ENCODE measurements at regions not wholly inside any gene's neighbourhood (a gene's known extent, or its start where the extent isn't known, plus 50 kb on each side); places are given as distances from the start of the nearest gene placed in this dataset.

DNA sequence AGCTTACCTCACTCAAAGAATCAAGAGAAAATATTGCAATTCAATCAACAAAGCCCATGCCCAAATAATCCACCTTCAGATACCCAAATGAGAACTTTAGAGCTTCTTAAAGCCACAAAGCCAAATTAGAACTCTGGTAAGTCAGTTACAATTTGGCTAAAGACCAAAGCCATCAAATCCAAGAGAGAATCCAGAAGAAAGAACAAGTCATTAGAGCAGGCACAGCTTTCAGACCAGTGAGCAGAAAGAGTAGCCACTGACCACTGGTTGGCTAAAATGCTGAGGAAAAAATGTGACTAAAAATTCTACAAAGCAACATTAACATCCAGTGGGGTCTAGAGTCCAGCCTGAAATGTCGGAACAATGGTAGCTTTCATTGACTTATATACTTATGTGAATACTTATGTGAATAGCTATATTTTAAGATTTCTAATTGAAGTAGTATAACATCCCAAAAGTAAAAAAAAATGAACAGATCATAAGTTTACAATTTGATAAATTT is 735.2 kb upstream of the TBX3 start:
- Mint-ChIP-seq H3K4me1 (no peaks in the 10 kb centered on the region), H3K36me3 (ENCODE audit: low read depth) (no peaks in the 10 kb centered on the region), H3K9me3 (peaks cover 2% of the 10 kb centered on the region), H3K27ac (no peak overlapping the region), H3K4me3 (no peak overlapping the region), H3K27me3 (no peaks in the 10 kb centered on the region)
- ATAC-seq (ENCODE audit: low read depth) (no peak), DNase-seq (no peak)
- intact Hi-C loops (cut with micrococcal nuclease), result no loop called here
- CTCF ChIA-PET, result no interaction called here
- TF ChIP-seq, protein P1, sequence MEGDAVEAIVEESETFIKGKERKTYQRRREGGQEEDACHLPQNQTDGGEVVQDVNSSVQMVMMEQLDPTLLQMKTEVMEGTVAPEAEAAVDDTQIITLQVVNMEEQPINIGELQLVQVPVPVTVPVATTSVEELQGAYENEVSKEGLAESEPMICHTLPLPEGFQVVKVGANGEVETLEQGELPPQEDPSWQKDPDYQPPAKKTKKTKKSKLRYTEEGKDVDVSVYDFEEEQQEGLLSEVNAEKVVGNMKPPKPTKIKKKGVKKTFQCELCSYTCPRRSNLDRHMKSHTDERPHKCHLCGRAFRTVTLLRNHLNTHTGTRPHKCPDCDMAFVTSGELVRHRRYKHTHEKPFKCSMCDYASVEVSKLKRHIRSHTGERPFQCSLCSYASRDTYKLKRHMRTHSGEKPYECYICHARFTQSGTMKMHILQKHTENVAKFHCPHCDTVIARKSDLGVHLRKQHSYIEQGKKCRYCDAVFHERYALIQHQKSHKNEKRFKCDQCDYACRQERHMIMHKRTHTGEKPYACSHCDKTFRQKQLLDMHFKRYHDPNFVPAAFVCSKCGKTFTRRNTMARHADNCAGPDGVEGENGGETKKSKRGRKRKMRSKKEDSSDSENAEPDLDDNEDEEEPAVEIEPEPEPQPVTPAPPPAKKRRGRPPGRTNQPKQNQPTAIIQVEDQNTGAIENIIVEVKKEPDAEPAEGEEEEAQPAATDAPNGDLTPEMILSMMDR (IDR thresholded peaks at IDR 0.05), result no peak
- POLR2A ChIA-PET, result no interaction called here

DNA sequence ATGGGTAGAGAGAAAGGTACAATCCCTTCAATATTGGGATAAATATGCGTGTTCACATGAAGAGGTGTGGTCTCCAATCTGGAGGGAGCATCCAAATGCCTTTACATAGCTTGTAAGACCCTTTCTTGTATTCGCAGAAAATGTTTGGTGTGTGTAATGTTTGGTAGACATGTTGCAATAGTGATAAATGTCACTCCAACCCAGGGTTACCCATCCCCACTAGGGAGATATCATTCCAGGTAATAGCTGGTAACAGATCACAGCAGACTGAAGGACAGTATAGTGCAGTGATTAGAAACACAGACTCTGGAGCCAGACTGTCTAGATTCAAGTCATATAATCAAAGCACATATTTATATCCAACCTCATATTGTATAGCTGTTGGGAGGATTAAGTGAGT is 733.6 kb upstream of the TBX3 start:
- TF ChIP-seq, protein P1 (IDR thresholded peaks at IDR 0.05), result no peak
- Mint-ChIP-seq H3K27me3 (no peaks in the 10 kb centered on the region), H3K27ac (no peak overlapping the region), H3K36me3 (ENCODE audit: low read depth) (no peaks in the 10 kb centered on the region), H3K4me3 (no peak overlapping the region), H3K4me1 (no peaks in the 10 kb centered on the region), H3K9me3 (peaks cover 2% of the 10 kb centered on the region)
- ChIA-PET POLR2A (no interaction called here), CTCF (no interaction called here)
- intact Hi-C loops (cut with micrococcal nuclease), result no loop called here
- ATAC-seq (ENCODE audit: low read depth) (no peak), DNase-seq (no peak)

DNA sequence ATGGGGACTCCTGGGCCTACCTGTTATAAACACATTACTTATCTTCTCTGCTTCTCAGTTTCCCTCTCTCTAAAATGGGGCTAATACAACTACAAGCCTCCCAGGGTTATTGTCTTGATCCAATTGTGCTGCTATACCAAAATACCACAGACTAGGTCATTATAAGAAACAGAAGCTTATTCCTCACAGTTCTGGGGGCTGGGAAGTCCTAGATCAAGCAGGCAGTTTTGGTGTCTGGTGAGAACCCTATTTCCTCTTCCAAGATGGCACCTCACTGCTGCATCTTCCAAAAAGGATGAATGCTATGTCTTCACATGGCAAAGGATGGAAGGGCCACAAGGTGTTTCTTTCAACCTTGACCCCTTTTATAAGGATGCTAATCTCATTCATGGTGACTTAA is 732.9 kb upstream of the TBX3 start:
- ATAC-seq (ENCODE audit: low read depth), result no peak
- ChIA-PET CTCF (no interaction called here), POLR2A (no interaction called here)
- Mint-ChIP-seq H3K36me3 (ENCODE audit: low read depth) (no peaks in the 10 kb centered on the region), H3K9me3 (peaks cover 2% of the 10 kb centered on the region), H3K27ac (no peak overlapping the region), H3K27me3 (peaks cover 2% of the 10 kb centered on the region), H3K4me1 (no peaks in the 10 kb centered on the region), H3K4me3 (no peak overlapping the region)
- DNase-seq, result no peak
- TF ChIP-seq, protein P1 (IDR thresholded peaks at IDR 0.05), result no peak
- intact Hi-C loops (cut with micrococcal nuclease), result no loop called here

DNA sequence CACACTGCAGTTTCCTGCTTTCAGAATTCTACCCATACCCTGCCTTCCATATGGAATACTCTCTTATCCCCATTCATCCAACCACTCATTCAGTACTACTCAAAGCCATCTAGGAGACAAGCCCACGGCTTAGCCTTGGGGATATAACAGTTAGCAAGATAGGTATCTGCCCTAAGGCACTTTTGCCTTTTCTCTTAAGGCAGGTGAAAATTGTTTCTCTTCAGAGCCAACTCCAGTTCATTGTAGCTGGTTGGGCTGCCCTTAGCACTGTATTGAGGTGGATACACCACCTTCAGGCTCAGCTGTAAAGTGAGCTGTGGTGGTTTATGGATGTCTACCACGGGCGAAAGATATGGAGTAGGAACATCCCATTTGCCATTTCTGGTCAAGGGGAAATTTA is 729.7 kb upstream of the TBX3 start:
- H3K9me3 Mint-ChIP-seq, result peaks cover 2% of the 10 kb centered on the region
- no peak overlapping the region for H3K4me3 Mint-ChIP-seq
- ATAC-seq (ENCODE audit: low read depth) (no peak), DNase-seq (no peak)
- no peaks in the 10 kb centered on the region for H3K36me3 Mint-ChIP-seq (ENCODE audit: low read depth)
- intact Hi-C loops (cut with micrococcal nuclease), result no loop called here
- TF ChIP-seq, protein P1 (IDR thresholded peaks at IDR 0.05), result no peak
- ChIA-PET CTCF (no interaction called here), POLR2A (no interaction called here)
- H3K27me3 Mint-ChIP-seq, result peaks cover 2% of the 10 kb centered on the region
- no peak overlapping the region for H3K27ac Mint-ChIP-seq
- H3K4me1 Mint-ChIP-seq, result no peaks in the 10 kb centered on the region

DNA sequence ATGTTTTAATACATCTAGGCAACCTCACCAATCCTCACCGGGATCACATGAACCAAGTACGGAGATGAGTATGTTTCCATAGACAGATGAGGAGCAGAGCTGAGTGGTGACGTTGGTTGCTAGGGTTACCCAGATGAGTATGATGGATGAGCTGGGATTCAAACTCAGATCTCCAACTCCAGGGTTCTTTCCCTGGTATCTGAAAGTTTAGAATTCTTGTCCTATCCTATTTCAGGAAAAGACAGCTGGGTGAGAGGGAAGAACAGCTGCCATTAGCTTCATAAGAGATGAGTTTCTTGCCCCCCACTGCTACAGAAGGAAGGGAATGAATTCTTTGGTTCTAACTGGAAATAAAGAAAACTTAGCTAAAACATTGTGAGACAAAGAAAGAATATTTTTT is 728.9 kb upstream of the TBX3 start:
- Mint-ChIP-seq H3K9me3 (peaks cover 2% of the 10 kb centered on the region), H3K27ac (no peak overlapping the region), H3K4me3 (no peak overlapping the region), H3K4me1 (no peaks in the 10 kb centered on the region), H3K27me3 (peaks cover 2% of the 10 kb centered on the region), H3K36me3 (ENCODE audit: low read depth) (no peaks in the 10 kb centered on the region)
- no peak for ATAC-seq (ENCODE audit: low read depth)
- intact Hi-C loops (cut with micrococcal nuclease), result no loop called here
- TF ChIP-seq, protein P1 (IDR thresholded peaks at IDR 0.05), result no peak
- DNase-seq, result no peak
- CTCF ChIA-PET, result no interaction called here
- POLR2A ChIA-PET, result no interaction called here

Data from activated B cell treated with CpG ODN at 0.5 μM for 24 hours (primary cell).